SU-DHL-6 (cell line): ENCODE measurements at regions not wholly inside any gene's neighbourhood (a gene's known extent, or its start where the extent isn't known, plus 50 kb on each side); places are given as distances from the start of the nearest gene placed in this dataset.

Experiments
- H2AFZ ChIP-seq: fragments of 200-600 bp; sonication (generic); 2 replicates; pipeline ENCODE4 v1.6.1; 2014; ENCODE audit warnings: low read depth, mild to moderate bottlenecking, moderate library complexity, mixed read lengths, antibody characterized with exemption, low read length; ENCODE audit not compliant: severe bottlenecking
- H3F3A ChIP-seq: fragments of 200-600 bp; shearing (Covaris generic); 2 replicates; pipeline ENCODE4 v1.6.0; 2016; ENCODE audit warnings: antibody characterized with exemption, mild to moderate bottlenecking; ENCODE audit not compliant: insufficient read depth
- H3K27ac ChIP-seq: fragments of 200-600 bp; sonication (generic); 2 replicates; pipeline ENCODE4 v1.5.1; 2016; ENCODE audit warnings: low read depth, mild to moderate bottlenecking, low read length, moderate library complexity, mixed read lengths
- H3K27me3 ChIP-seq: fragments of 200-600 bp; sonication (generic), shearing (Covaris generic); 2 replicates; pipeline ENCODE4 v1.6.0; 2014; ENCODE audit warnings: mild to moderate bottlenecking, low read length
- H3K36me3 ChIP-seq: fragments of 200-600 bp; sonication (generic); 2 replicates; pipeline ENCODE4 v1.6.1; 2014; ENCODE audit warnings: mild to moderate bottlenecking, low read length, mixed read lengths
- H3K4me2 ChIP-seq: fragments of 300-600, 200-600 bp; shearing (Covaris generic), sonication (generic); 2 replicates; pipeline ENCODE4 v1.6.0; 2014; ENCODE audit warnings: low read length, low read depth, mild to moderate bottlenecking; ENCODE audit not compliant: poor library complexity, severe bottlenecking
- H3K4me3 ChIP-seq: fragments of 200-600 bp; sonication (generic); 2 replicates; pipeline ENCODE4 v1.5.1; 2014; ENCODE audit warnings: antibody characterized with exemption, low read length, mild to moderate bottlenecking, mixed read lengths; ENCODE audit not compliant: insufficient read depth, poor library complexity, severe bottlenecking
- H3K79me2 ChIP-seq: fragments of 200-600 bp; sonication (generic); 2 replicates; pipeline ENCODE4 v1.6.1; 2014; ENCODE audit warnings: mild to moderate bottlenecking, low read length, moderate library complexity; ENCODE audit not compliant: insufficient read depth
- H3K9ac ChIP-seq: fragments of 200-600 bp; sonication (generic); 2 replicates; pipeline ENCODE4 v1.7.0; 2014; ENCODE audit warnings: mild to moderate bottlenecking, low read length
- H3K9me2 ChIP-seq: fragments of 200-600 bp; sonication (generic); replicated peaks from 2 replicates; pipeline ENCODE4 v1.6.1; 2014; ENCODE audit warnings: low read length; ENCODE audit not compliant: insufficient read depth
- H3K9me3 ChIP-seq: fragments of 200-600 bp; sonication (generic); 2 replicates; pipeline ENCODE4 v1.6.1; 2014; ENCODE audit warnings: low read length, mixed read lengths; ENCODE audit not compliant: insufficient read depth
- H4K20me1 ChIP-seq: fragments of 200-600 bp; sonication (generic); 2 replicates; pipeline ENCODE4 v1.6.1; 2014; ENCODE audit warnings: low read depth, mild to moderate bottlenecking, antibody characterized with exemption, low read length, moderate library complexity, mixed read lengths
- CTCF ChIP-seq: fragments of 200-600 bp; sonication (generic); IDR thresholded peaks from one replicate; pipeline ENCODE4 v1.5.1; 2017; ENCODE audit warnings: antibody characterized with exemption, mild to moderate bottlenecking, low read length, moderate library complexity; ENCODE audit not compliant: insufficient read depth, poor library complexity, severe bottlenecking
- EZH2phosphoT487 ChIP-seq: fragments of 200-600 bp; sonication (generic), shearing (Covaris generic); conservative IDR thresholded peaks from 2 replicates; pipeline ENCODE4 v1.6.1; 2018; ENCODE audit warnings: mild to moderate bottlenecking, antibody characterized with exemption, low read length, moderate library complexity, mixed read lengths

GRCh38 chr11:116610190-116610589, 162.6 kb downstream of the BUD13 start:
- no peaks in the 10 kb centered on the region for H3F3A ChIP-seq
- no peaks in the 10 kb centered on the region for H3K36me3 ChIP-seq
- no peaks in the 10 kb centered on the region for H3K79me2 ChIP-seq
- H3K27ac ChIP-seq = no peak overlapping the region
- TF ChIP-seq CTCF = no peak
- TF ChIP-seq EZH2phosphoT487 = no peak
- H3K27me3 ChIP-seq = no peaks in the 10 kb centered on the region
- H3K9me3 ChIP-seq = no peaks in the 10 kb centered on the region
- H2AFZ ChIP-seq = no peak overlapping the region
- H4K20me1 ChIP-seq = no peaks in the 10 kb centered on the region
- H3K9ac ChIP-seq = no peak overlapping the region
- H3K4me2 ChIP-seq = no peak overlapping the region
- H3K4me3 ChIP-seq = no peak overlapping the region
- H3K9me2 ChIP-seq = no peaks in the 10 kb centered on the region

GRCh38 chr11:116607027-116607426, 165.8 kb downstream of the BUD13 start:
- TF ChIP-seq EZH2phosphoT487 = no peak
- TF ChIP-seq CTCF = no peak
- Histone ChIP-seq H3F3A (no peaks in the 10 kb centered on the region), H4K20me1 (no peaks in the 10 kb centered on the region), H3K4me2 (no peak overlapping the region), H3K4me3 (no peak overlapping the region), H3K79me2 (no peaks in the 10 kb centered on the region), H3K9me3 (no peaks in the 10 kb centered on the region), H3K27me3 (no peaks in the 10 kb centered on the region), H2AFZ (no peak overlapping the region), H3K9ac (no peak overlapping the region), H3K36me3 (no peaks in the 10 kb centered on the region), H3K27ac (no peak overlapping the region), H3K9me2 (no peaks in the 10 kb centered on the region)

GRCh38 chr11:116605543-116606459, 167.0 kb downstream of the BUD13 start:
- Histone ChIP-seq H3K27me3 (no peaks in the 10 kb centered on the region), H3K4me2 (no peak overlapping the region), H3K9ac (no peak overlapping the region), H3K27ac (no peak overlapping the region), H4K20me1 (no peaks in the 10 kb centered on the region), H3K36me3 (no peaks in the 10 kb centered on the region), H3K4me3 (no peak overlapping the region), H3F3A (no peaks in the 10 kb centered on the region), H2AFZ (no peak overlapping the region), H3K9me2 (no peaks in the 10 kb centered on the region), H3K9me3 (no peaks in the 10 kb centered on the region), H3K79me2 (no peaks in the 10 kb centered on the region)
- TF ChIP-seq EZH2phosphoT487 (no peak), CTCF (peak; percentile 49)
